Kidney (tissue), 13 donors: ENCODE measurements at regions not wholly inside any gene's neighbourhood (a gene's known extent, or its start where the extent isn't known, plus 50 kb on each side); places are given as distances from the start of the nearest gene placed in this dataset.

Experiments
- DNase-seq, 5 donors: peaks; one replicate each; pipeline ENCODE4 v3.0.0-alpha.2; 2013 to 2020
- FAIRE-seq: peaks from 2 replicates; lab custom pipeline; 2012; peaks lifted over from hg19 to GRCh38; lab: Jason Lieb, UNC
- H3K27ac ChIP-seq, 2 donors: one replicate each; pipeline ENCODE4 v1.7.0; 2013; ENCODE audit warnings: low read depth in 2 of 2, low read length in 2 of 2, inconsistent platforms in 1 of 2
- H3K27me3 ChIP-seq: one replicate; pipeline ENCODE4 v1.7.1; 2013; ENCODE audit warnings: low read length, inconsistent platforms; ENCODE audit not compliant: control insufficient read depth, insufficient read depth
- H3K36me3 ChIP-seq, 3 donors: one replicate each; pipeline versions ENCODE4 v1.7.0 to v1.7.1; 2013; ENCODE audit warnings: low read length in 3 of 3, control low read depth in 1 of 3, inconsistent platforms in 1 of 3; ENCODE audit not compliant: insufficient read depth in 3 of 3, control insufficient read depth in 2 of 3
- H3K4me1 ChIP-seq, 3 donors: one replicate each; pipeline versions ENCODE4 v1.7.0 to v1.7.1; 2013; ENCODE audit warnings: low read length in 3 of 3, inconsistent platforms in 1 of 3, low read depth in 1 of 3; ENCODE audit not compliant: control insufficient read depth in 2 of 3, insufficient read depth in 2 of 3
- H3K4me3 ChIP-seq, 3 donors: one replicate each; pipeline versions ENCODE4 v1.7.0 to v1.8.1; 2013; ENCODE audit warnings: low read length in 3 of 3, control low read depth in 1 of 3, inconsistent platforms in 1 of 3
- H3K9ac ChIP-seq, 3 donors: one replicate each; pipeline versions ENCODE4 v1.7.0 to v1.7.1; 2013; ENCODE audit warnings: low read length in 3 of 3, control low read depth in 1 of 3, inconsistent platforms in 1 of 3
- H3K9me3 ChIP-seq, 3 donors: one replicate each; pipeline versions ENCODE4 v1.7.0 to v1.7.1; 2013; ENCODE audit warnings: low read length in 3 of 3, control low read depth in 1 of 3, inconsistent platforms in 1 of 3; ENCODE audit not compliant: control insufficient read depth in 2 of 3, insufficient read depth in 1 of 3
- intact Hi-C: fragments of 100-400 bp; cut with DNase I; formaldehyde crosslinking; loops from one replicate; pipeline ENCODE4 v1.11.1; 2022
- TF ChIP-seq, protein P1 (sequence below): IDR thresholded peaks from 3 replicates; pipeline ENCODE4 v1.5.1; 2012; ENCODE audit warnings: mild to moderate bottlenecking, moderate library complexity, borderline replicate concordance; ENCODE audit not compliant: insufficient read depth; ENCODE audit errors: extremely low read depth
- donor health status: control.
- donor health status: control.
- donor health status: control.
- donor health status: control.
- donor health status: control.
- donor health status: DM: yes; HTN: yes; CAD: no.
- donor health status: Normal renal cell carcinoma (clear cell type).

DNA sequence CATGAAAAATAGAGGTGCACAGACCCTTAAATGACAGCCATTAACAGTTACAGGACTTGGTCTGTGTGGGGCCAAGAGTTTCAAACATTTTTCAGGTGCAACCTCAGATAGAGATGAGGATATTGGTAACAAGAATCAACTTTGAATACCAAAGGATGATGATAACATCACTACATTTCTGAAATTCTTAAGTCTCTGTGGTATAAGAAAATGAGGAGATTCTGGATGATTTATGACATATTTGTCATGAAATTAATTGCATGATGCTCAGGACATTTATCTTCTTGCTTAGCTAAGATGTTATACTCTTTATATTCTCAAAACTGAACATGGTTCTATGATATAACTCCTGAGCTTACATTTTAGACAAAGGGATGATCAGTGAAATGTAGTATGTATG lies 471.8 kb upstream of the CWC22 start:
- TF ChIP-seq, protein P1, sequence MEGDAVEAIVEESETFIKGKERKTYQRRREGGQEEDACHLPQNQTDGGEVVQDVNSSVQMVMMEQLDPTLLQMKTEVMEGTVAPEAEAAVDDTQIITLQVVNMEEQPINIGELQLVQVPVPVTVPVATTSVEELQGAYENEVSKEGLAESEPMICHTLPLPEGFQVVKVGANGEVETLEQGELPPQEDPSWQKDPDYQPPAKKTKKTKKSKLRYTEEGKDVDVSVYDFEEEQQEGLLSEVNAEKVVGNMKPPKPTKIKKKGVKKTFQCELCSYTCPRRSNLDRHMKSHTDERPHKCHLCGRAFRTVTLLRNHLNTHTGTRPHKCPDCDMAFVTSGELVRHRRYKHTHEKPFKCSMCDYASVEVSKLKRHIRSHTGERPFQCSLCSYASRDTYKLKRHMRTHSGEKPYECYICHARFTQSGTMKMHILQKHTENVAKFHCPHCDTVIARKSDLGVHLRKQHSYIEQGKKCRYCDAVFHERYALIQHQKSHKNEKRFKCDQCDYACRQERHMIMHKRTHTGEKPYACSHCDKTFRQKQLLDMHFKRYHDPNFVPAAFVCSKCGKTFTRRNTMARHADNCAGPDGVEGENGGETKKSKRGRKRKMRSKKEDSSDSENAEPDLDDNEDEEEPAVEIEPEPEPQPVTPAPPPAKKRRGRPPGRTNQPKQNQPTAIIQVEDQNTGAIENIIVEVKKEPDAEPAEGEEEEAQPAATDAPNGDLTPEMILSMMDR = no peak
- FAIRE-seq = no peak
- Histone ChIP-seq H3K9ac (no peak overlapping the region), H3K4me3 (no peak overlapping the region), H3K36me3 (no peaks in the 10 kb centered on the region), H3K9me3 (no peaks in the 10 kb centered on the region), H3K4me1 (no peaks in the 10 kb centered on the region), H3K27ac (no peak overlapping the region), H3K27me3 (no peaks in the 10 kb centered on the region)
- intact Hi-C loops = no loop called here
- no peak for DNase-seq

DNA sequence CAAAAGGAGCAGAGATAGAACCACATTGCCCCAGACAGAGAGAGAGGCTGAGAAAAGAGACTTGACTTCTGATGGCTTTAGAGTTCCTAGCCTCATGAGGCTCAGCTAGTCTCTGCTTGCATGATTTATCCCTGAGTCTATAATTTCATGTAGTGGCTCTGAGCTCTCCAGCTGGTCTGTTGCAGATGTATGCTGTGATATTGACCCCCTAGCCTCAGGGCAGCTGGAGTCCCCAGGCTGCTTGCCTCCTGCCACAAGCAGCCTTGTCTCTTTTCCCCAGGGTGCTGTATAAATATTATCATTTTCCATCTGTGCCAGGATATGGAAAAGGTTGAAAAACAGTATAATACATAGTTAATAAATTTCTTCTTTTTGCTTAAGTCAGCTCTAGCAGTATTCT lies 467.6 kb upstream of the CWC22 start:
- H3K27me3 ChIP-seq = no peaks in the 10 kb centered on the region
- intact Hi-C loops = no loop called here

DNA sequence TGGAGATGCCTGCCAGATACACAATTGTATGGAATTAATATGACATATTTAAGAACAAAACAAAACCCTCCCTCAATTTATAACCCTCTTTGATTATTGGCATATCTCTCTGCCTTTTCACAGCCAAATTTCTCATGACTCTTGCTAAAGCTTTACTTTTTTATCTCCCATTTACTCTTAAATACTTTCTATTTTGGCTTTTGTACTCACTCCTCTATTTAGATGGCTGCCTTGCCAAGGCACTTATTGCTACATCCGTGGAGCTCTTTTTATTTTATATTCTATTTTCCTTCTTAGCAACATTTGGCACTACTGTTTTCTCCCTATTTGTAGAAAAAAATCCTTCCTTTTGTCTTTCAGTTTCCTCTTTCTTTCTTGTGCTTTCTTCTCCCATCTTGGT lies 466.4 kb upstream of the CWC22 start:
- no peaks in the 10 kb centered on the region for H3K9me3 ChIP-seq
- H3K9ac ChIP-seq = no peak overlapping the region
- H3K36me3 ChIP-seq = no peaks in the 10 kb centered on the region
- TF ChIP-seq, protein P1 = no peak
- intact Hi-C loops = no loop called here
- DNase-seq = no peak
- H3K4me1 ChIP-seq = no peaks in the 10 kb centered on the region
- no peak for FAIRE-seq
- H3K4me3 ChIP-seq = no peak overlapping the region
- H3K27ac ChIP-seq = no peak overlapping the region
- H3K27me3 ChIP-seq = no peaks in the 10 kb centered on the region

More for the DNA sequence above, 467.6 kb upstream of the CWC22 start:
- no peak for FAIRE-seq
- no peaks in the 10 kb centered on the region for H3K4me1 ChIP-seq
- H3K4me3 ChIP-seq = no peak overlapping the region
- H3K36me3 ChIP-seq = no peaks in the 10 kb centered on the region
- no peaks in the 10 kb centered on the region for H3K9me3 ChIP-seq
- H3K9ac ChIP-seq = no peak overlapping the region
- H3K27ac ChIP-seq = no peak overlapping the region
- TF ChIP-seq, protein P1 = no peak
- DNase-seq = peak in 1 of 5 donors; percentile 40

DNA sequence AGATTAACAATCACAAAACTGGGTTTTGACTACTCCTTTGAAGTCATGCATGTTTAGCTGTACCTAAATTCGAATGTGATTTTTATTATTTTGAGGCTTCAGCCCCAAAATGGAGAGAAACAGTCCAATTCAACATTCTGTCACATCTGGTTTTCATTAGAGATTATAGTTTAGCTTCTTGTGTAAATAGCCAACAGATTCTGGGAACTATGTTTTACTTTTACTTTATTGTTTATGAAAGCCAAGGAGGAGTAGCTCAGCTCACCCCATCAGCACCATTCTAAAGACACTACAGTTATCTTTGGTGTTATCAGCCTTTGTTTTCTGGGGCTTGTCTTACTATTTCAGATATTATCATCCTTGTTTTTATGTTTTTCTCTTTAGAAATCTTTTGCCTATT lies 465.0 kb upstream of the CWC22 start:
- peak in 1 of 5 donors; percentile 11 for DNase-seq
- H3K9ac ChIP-seq = no peak overlapping the region
- no peaks in the 10 kb centered on the region for H3K27me3 ChIP-seq
- H3K9me3 ChIP-seq = no peaks in the 10 kb centered on the region
- intact Hi-C loops = no loop called here
- no peaks in the 10 kb centered on the region for H3K4me1 ChIP-seq
- no peak overlapping the region for H3K4me3 ChIP-seq
- TF ChIP-seq, protein P1 = no peak
- FAIRE-seq = no peak
- H3K27ac ChIP-seq = no peak overlapping the region
- no peaks in the 10 kb centered on the region for H3K36me3 ChIP-seq
